22Rv1 (cell line): ENCODE measurements at regions not wholly inside any gene's neighbourhood (a gene's known extent, or its start where the extent isn't known, plus 50 kb on each side); places are given as distances from the start of the nearest gene placed in this dataset.

Experiments
- CTCF ChIP-seq: fragments of 450-650 bp; IDR thresholded peaks from 2 replicates; pipeline ENCODE4 v1.5.1; 2017; ENCODE audit warnings: mild to moderate bottlenecking
- ZFX ChIP-seq: fragments of 450-650 bp; IDR thresholded peaks from 2 replicates; pipeline ENCODE4 v1.6.1; 2017; ENCODE audit warnings: antibody characterized with exemption, borderline replicate concordance

DNA sequence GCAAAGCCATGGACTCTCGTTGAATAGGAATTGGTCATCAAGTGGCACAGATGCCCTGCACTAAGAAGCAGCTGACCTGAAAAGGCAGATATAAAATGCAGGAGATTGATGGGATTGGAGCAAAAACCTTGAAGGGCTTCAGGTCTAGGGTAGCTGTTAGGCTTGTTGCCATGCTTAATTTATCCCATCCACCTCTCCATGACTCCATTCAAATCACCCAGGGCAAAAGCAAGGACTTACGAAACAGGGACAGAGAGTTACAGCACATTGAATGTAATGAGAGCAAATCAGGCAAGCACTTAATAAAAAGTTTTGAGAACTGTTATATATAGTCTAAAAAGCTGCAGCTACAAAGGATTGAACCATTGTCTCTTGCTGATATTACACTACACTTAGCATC lies 298.2 kb upstream of the ESRRG start:
- TF ChIP-seq CTCF (no peak), ZFX (no peak)
